A673 (cell line): ENCODE measurements at regions not wholly inside any gene's neighbourhood (a gene's known extent, or its start where the extent isn't known, plus 50 kb on each side); places are given as distances from the start of the nearest gene placed in this dataset.

Experiments used
- CTCF ChIP-seq: fragments of 300-800, 200-600 bp; sonication (generic); conservative IDR thresholded peaks from 2 replicates; pipeline ENCODE4 v1.5.1; 2017; ENCODE audit warnings: low read depth, mild to moderate bottlenecking, antibody characterized with exemption, low read length, moderate library complexity, mixed read lengths
- EZH2 ChIP-seq: fragments of 200-600 bp; sonication (generic); IDR thresholded peaks from 2 replicates; pipeline ENCODE4 v1.6.1; 2017; ENCODE audit warnings: borderline replicate concordance, low read depth, mild to moderate bottlenecking, mixed read lengths, antibody characterized with exemption, low read length; ENCODE audit not compliant: poor library complexity, severe bottlenecking

DNA sequence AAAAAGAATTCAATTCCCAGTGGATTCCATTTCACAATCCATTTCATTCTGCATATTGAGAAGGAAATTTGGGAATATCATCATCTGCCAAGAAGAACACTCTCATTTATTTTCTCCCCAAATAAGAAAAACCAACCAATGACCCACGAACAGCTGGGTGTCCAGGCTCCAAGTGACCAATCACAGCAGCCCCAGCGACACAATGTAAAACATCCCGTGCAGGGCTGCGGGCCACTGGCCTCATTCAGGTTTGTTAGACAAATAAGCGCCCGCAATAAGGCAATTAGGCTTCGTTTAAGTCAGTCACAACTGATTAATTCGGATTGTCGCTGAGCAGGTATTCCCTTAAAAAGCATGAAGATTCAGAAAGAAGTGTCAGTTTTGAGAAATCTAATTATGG, 378.6 kb downstream of the EIPR1 start:
- TF ChIP-seq CTCF = no peak
- no peak for TF ChIP-seq EZH2
